ENCODE measurements at regions not wholly inside any gene's neighbourhood (a gene's known extent, or its start where the extent isn't known, plus 50 kb on each side); places are given as distances from the start of the nearest gene placed in this dataset.

- TF ChIP-seq CTCF (IDR thresholded peaks at IDR 0.05) (no peak), POLR2A (IDR thresholded peaks at IDR 0.05) (no peak)
Observed at GRCh38 chr6:169162249-169162648, 91.4 kb downstream of the THBS2 start.

Measured in body of pancreas (tissue), 4 donors.